Retina (tissue), 1 donor: ENCODE measurements at regions not wholly inside any gene's neighbourhood (a gene's known extent, or its start where the extent isn't known, plus 50 kb on each side); places are given as distances from the start of the nearest gene placed in this dataset.
"Not testable (repeated sequence)": the region's sequence is repeated elsewhere in the genome, so short reads cannot be mapped to it uniquely, and the experiment has no call there.

ENCODE experiments used
- DNase-seq: peaks from one replicate; pipeline ENCODE4 v3.0.0-alpha.2; 2016

GRCh38 chr9:71268871-71269635, 147.6 kb upstream of the TRPM3 start:
- peak; percentile 42 for DNase-seq

- no peak for DNase-seq
These were observed 142.0 kb upstream of the TRPM3 start for GRCh38 chr9:71263451-71263850.

- not testable (repeated sequence) for DNase-seq
These were observed 139.0 kb upstream of the TRPM3 start for GRCh38 chr9:71260419-71260818.

- DNase-seq: no peak
These were observed 133.3 kb upstream of the TRPM3 start for GRCh38 chr9:71254592-71255277.

GRCh38 chr9:71253011-71253410, 131.6 kb upstream of the TRPM3 start:
- no peak for DNase-seq

- DNase-seq: no peak
These were observed 129.2 kb upstream of the TRPM3 start for GRCh38 chr9:71250581-71250980.

GRCh38 chr9:71249729-71250317, 128.4 kb upstream of the TRPM3 start:
- peak; percentile 59 for DNase-seq

GRCh38 chr9:71245651-71246050, 124.2 kb upstream of the TRPM3 start:
- no peak for DNase-seq

GRCh38 chr9:71243951-71244350, 122.5 kb upstream of the TRPM3 start:
- no peak for DNase-seq

- DNase-seq: no peak
These were observed 120.7 kb upstream of the TRPM3 start for GRCh38 chr9:71242081-71242480.

GRCh38 chr9:71237051-71237450, 115.6 kb upstream of the TRPM3 start:
- no peak for DNase-seq

- DNase-seq: peak; percentile 31
These were observed 112.2 kb upstream of the TRPM3 start for GRCh38 chr9:71233646-71234045.

GRCh38 chr9:71223953-71224538, 102.6 kb upstream of the TRPM3 start:
- DNase-seq: no peak

GRCh38 chr9:71218774-71219173, 97.4 kb upstream of the TRPM3 start:
- no peak for DNase-seq

- no peak for DNase-seq
These were observed 92.2 kb upstream of the TRPM3 start for GRCh38 chr9:71213633-71214032.

GRCh38 chr9:71210326-71210725, 88.9 kb upstream of the TRPM3 start:
- DNase-seq: no peak

- DNase-seq: no peak
These were observed 88.5 kb upstream of the TRPM3 start for GRCh38 chr9:71209890-71210289.

GRCh38 chr9:71202931-71203330, 81.5 kb upstream of the TRPM3 start:
- no peak for DNase-seq

GRCh38 chr9:71191708-71192107, 70.3 kb upstream of the TRPM3 start:
- no peak for DNase-seq

GRCh38 chr9:71183251-71183650, 61.8 kb upstream of the TRPM3 start:
- no peak for DNase-seq

GRCh38 chr9:71179183-71179582, 57.8 kb upstream of the TRPM3 start:
- DNase-seq: no peak

- DNase-seq: no peak
These were observed 56.5 kb upstream of the TRPM3 start for GRCh38 chr9:71177901-71178300.

GRCh38 chr9:71171517-71171916, 50.1 kb upstream of the TRPM3 start:
- no peak for DNase-seq
